Body of pancreas (tissue), 4 donors: ENCODE measurements at regions not wholly inside any gene's neighbourhood (a gene's known extent, or its start where the extent isn't known, plus 50 kb on each side); places are given as distances from the start of the nearest gene placed in this dataset.

Experiments
- ATAC-seq: fragments of 150-250 bp; one replicate; pipeline ENCODE4 v1.9.1; 2016
- DNase-seq, 4 donors: peaks; one replicate each; pipeline ENCODE4 v3.0.0-alpha.2; 2019
- H3K27ac ChIP-seq, 4 donors: fragments of 200-600 bp; sonication (generic); 1 replicate in 3 of 4; 2 replicates in 1 of 4; pipeline versions ENCODE4 v1.5.1 to v1.6.1; 2016 to 2019; ENCODE audit warnings: mild to moderate bottlenecking in 1 of 4, mixed read lengths in 1 of 4, moderate library complexity in 1 of 4
- H3K27me3 ChIP-seq, 2 donors: fragments of 200-600 bp; sonication (generic); one replicate each; pipeline ENCODE4 v1.6.0; 2016; ENCODE audit warnings: mild to moderate bottlenecking in 1 of 2
- H3K36me3 ChIP-seq, 2 donors: fragments of 200-600 bp; sonication (generic); replicated peaks in 1 of 2; 2 replicates each; pipeline ENCODE4 v1.5.1; 2016; ENCODE audit warnings: low read depth in 2 of 2; ENCODE audit not compliant: insufficient read depth in 1 of 2
- H3K4me1 ChIP-seq: fragments of 200-600 bp; sonication (generic); one replicate; pipeline ENCODE4 v1.6.0; 2016
- H3K4me3 ChIP-seq, 2 donors: fragments of 200-600 bp; sonication (generic); 1 replicate in 1 of 2; 2 replicates in 1 of 2; pipeline ENCODE4 v1.5.1; 2016 to 2019
- H3K9me3 ChIP-seq, 3 donors: fragments of 200-600 bp; sonication (generic); 1 replicate in 2 of 3; 2 replicates in 1 of 3; pipeline ENCODE4 v1.5.1; 2016
- CTCF ChIP-seq, 7 experiments: fragments of 450-650 bp in 4 of 7; fragments of 200-600 bp in 3 of 7; sonication (generic) in 3 of 7; IDR thresholded peaks; one replicate each; pipeline ENCODE4 v1.5.1; 2016 to 2019; ENCODE audit warnings: antibody characterized with exemption in 7 of 7
- POLR2A ChIP-seq, 3 donors: fragments of 450-650 bp; IDR thresholded peaks; one replicate each; pipeline ENCODE4 v1.6.1; 2016; ENCODE audit warnings: antibody characterized with exemption in 3 of 3, mild to moderate bottlenecking in 2 of 3
- WGBS, 2 donors: methylation state at CpG; one replicate each; pipeline ENCODE4 v1.1.5; 2017; 5-methylcytosine and 5-hydroxymethylcytosine counted together
- intact Hi-C: fragments of 100-400 bp; cut with DNase I; formaldehyde crosslinking; loops from one replicate; pipeline ENCODE4 v1.15.1; 2023

- Histone ChIP-seq H3K4me3 (no peak overlapping the region), H3K27ac (peak overlapping the region; percentile 71 to 90 (median 82)), H3K36me3 (no peaks in the 10 kb centered on the region), H3K4me1 (no peaks in the 10 kb centered on the region), H3K27me3 (peaks cover 5 to 8% of the 10 kb centered on the region in 2 donors), H3K9me3 (no peaks in the 10 kb centered on the region)
- intact Hi-C loops, result no loop called here
- ATAC-seq (peak; percentile 81), DNase-seq (peak; percentile 48 to 65 (median 53))
- TF ChIP-seq POLR2A (IDR thresholded peaks at IDR 0.05) (peak; percentile 71 to 93 (median 90)), CTCF (IDR thresholded peaks at IDR 0.05) (no peak)
- 2 to 4% methylated on average over 32 to 42 of the region's 42 CpGs for WGBS, 2 donors
These were observed 112.0 kb downstream of the HFE start for GRCh38 chr6:26199057-26199772.

- Histone ChIP-seq H3K9me3 (no peaks in the 10 kb centered on the region), H3K4me3 (no peak overlapping the region), H3K4me1 (no peaks in the 10 kb centered on the region), H3K27ac (peak overlapping the region; percentile 71 to 90 (median 82)), H3K36me3 (no peaks in the 10 kb centered on the region), H3K27me3 (peaks cover 5 to 8% of the 10 kb centered on the region in 2 donors)
- TF ChIP-seq CTCF (IDR thresholded peaks at IDR 0.05), result no peak
- no peak for TF ChIP-seq POLR2A (IDR thresholded peaks at IDR 0.05)
- no peak for ATAC-seq
- peak in 1 of 4 donors; percentile 30 for DNase-seq
- intact Hi-C loops, result no loop called here
- 8 to 12% methylated on average over 20 of the region's 20 CpGs for WGBS, 2 donors
These were observed 112.8 kb downstream of the HFE start for GRCh38 chr6:26199773-26200764.

GRCh38 chr6:26200918-26201721, 113.9 kb downstream of the HFE start:
- Histone ChIP-seq H3K4me3 (no peak overlapping the region), H3K27ac (no peak overlapping the region), H3K36me3 (no peaks in the 10 kb centered on the region), H3K9me3 (no peaks in the 10 kb centered on the region), H3K4me1 (no peaks in the 10 kb centered on the region), H3K27me3 (peaks cover 5 to 8% of the 10 kb centered on the region in 2 donors)
- ATAC-seq (no peak), DNase-seq (no peak)
- TF ChIP-seq CTCF (IDR thresholded peaks at IDR 0.05) (no peak), POLR2A (IDR thresholded peaks at IDR 0.05) (peak in 1 of 3 donors; percentile 10)
- WGBS, 2 donors, result 88 to 90% methylated on average over 16 of the region's 16 CpGs
- intact Hi-C loops, result no loop called here

- no peak overlapping the region for H3K4me3 ChIP-seq
- H3K36me3 ChIP-seq, result no peaks in the 10 kb centered on the region
- ATAC-seq (no peak), DNase-seq (no peak)
- intact Hi-C loops, result no loop called here
- no peak overlapping the region for H3K27ac ChIP-seq
- H3K27me3 ChIP-seq, result peaks cover 5 to 8% of the 10 kb centered on the region in 2 donors
- no peak for TF ChIP-seq CTCF (IDR thresholded peaks at IDR 0.05)
- no peak for TF ChIP-seq POLR2A (IDR thresholded peaks at IDR 0.05)
- no peaks in the 10 kb centered on the region for H3K4me1 ChIP-seq
- no peaks in the 10 kb centered on the region for H3K9me3 ChIP-seq
- WGBS, 2 donors, result 79 to 81% methylated on average over 6 of the region's 6 CpGs
These were observed 115.0 kb downstream of the HFE start for GRCh38 chr6:26202201-26202611.
